ENCODE measurements at regions not wholly inside any gene's neighbourhood (a gene's known extent, or its start where the extent isn't known, plus 50 kb on each side); places are given as distances from the start of the nearest gene placed in this dataset.
A peak's percentile ranks its signal among the peaks of the same experiment; 100 is the strongest.

DNA sequence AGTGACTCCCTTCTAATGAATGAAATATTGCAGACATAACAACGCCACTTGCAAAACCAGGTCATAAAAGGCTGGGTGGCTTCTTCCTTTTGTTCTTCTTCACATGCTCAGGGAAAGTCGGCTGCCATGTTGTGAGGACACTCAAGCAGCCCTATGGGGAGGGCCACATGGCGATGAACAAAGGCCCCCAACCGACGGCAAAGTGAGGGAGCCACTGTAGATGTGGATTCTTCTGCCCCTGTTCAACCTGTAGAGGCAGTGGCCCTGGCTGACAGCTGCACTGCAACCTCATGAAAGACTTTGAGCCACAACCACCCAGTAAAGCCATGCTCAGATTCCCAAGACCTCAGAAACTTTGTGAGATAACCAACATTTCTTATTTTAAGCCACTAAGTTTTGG lies 203.5 kb upstream of the TNRC6C start:
- no peak overlapping the region for H3K4me2 ChIP-seq (ENCODE audit: low read length)
- no peak overlapping the region for H3K9ac ChIP-seq (ENCODE audit: low read depth, low read length)
- H3K9me3 ChIP-seq (replicated peaks; ENCODE audit: low read length): no peaks in the 10 kb centered on the region
- no peaks in the 10 kb centered on the region for H3K36me3 ChIP-seq (ENCODE audit: insufficient read depth, low read length)
- H3K27me3 ChIP-seq (ENCODE audit: control insufficient read depth, insufficient read depth, low read length): peaks cover 21% of the 10 kb centered on the region
- H3K4me3 ChIP-seq (ENCODE audit: low read length): no peak overlapping the region
- H3K4me1 ChIP-seq (ENCODE audit: control insufficient read depth, insufficient read depth, low read length): no peaks in the 10 kb centered on the region

DNA sequence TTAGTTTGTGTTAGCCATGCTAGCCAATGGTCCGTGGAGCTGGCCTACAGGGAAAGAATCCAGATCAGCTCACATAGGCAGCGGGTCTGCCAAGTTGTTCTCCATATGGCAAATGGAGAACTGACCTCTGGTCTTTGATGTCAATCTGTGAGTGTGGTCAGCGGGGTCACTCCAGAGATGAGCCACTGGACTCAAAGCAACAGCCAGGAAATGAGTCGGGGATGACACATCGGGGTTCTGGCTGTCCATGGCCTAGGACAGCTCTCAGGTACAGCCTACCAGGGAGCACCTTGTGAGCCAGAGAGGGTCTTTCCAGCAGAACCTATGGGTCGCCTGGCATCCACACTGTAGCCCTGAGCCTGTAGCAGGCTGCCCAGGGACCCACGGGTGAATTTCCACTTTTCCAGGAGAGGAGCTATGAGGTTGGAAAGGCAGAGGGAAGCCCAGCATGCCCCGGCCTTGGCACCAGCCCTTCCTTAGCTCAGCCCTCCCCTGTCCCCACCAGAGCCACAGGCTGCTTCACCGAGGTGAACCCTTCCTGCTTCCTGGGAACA lies 203.0 kb upstream of the TNRC6C start:
- Histone ChIP-seq H3K27me3 (ENCODE audit: control insufficient read depth, insufficient read depth, low read length) (peaks cover 16% of the 10 kb centered on the region), H3K36me3 (ENCODE audit: insufficient read depth, low read length) (no peaks in the 10 kb centered on the region), H3K9ac (ENCODE audit: low read depth, low read length) (no peak overlapping the region), H3K4me1 (ENCODE audit: control insufficient read depth, insufficient read depth, low read length) (no peaks in the 10 kb centered on the region), H3K4me3 (ENCODE audit: low read length) (no peak overlapping the region), H3K4me2 (ENCODE audit: low read length) (no peak overlapping the region), H3K9me3 (replicated peaks; ENCODE audit: low read length) (no peaks in the 10 kb centered on the region)

DNA sequence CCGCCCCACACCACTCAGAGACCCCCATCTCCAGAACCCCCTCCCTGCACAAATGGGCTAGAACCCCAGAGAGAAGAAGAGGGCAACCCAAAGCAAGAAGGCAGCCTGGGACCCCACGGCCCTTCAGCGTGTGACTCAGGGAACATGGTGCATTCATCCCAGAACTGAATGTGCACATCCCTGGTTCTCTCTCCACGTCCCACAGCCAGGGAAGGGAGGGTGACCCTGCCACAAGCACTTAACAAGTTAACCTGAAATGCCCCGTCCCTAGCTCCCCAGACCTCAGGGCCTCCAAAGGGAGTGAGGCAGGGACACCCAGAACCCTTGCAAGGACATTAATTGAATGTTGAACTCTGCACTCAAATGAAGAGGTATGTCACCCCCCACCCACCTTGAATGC lies 202.5 kb upstream of the TNRC6C start:
- no peak overlapping the region for H3K4me2 ChIP-seq (ENCODE audit: low read length)
- H3K27me3 ChIP-seq (ENCODE audit: control insufficient read depth, insufficient read depth, low read length): peaks cover 11% of the 10 kb centered on the region
- no peak overlapping the region for H3K4me3 ChIP-seq (ENCODE audit: low read length)
- no peaks in the 10 kb centered on the region for H3K36me3 ChIP-seq (ENCODE audit: insufficient read depth, low read length)
- H3K4me1 ChIP-seq (ENCODE audit: control insufficient read depth, insufficient read depth, low read length): no peaks in the 10 kb centered on the region
- no peak overlapping the region for H3K9ac ChIP-seq (ENCODE audit: low read depth, low read length)
- no peaks in the 10 kb centered on the region for H3K9me3 ChIP-seq (replicated peaks; ENCODE audit: low read length)

DNA sequence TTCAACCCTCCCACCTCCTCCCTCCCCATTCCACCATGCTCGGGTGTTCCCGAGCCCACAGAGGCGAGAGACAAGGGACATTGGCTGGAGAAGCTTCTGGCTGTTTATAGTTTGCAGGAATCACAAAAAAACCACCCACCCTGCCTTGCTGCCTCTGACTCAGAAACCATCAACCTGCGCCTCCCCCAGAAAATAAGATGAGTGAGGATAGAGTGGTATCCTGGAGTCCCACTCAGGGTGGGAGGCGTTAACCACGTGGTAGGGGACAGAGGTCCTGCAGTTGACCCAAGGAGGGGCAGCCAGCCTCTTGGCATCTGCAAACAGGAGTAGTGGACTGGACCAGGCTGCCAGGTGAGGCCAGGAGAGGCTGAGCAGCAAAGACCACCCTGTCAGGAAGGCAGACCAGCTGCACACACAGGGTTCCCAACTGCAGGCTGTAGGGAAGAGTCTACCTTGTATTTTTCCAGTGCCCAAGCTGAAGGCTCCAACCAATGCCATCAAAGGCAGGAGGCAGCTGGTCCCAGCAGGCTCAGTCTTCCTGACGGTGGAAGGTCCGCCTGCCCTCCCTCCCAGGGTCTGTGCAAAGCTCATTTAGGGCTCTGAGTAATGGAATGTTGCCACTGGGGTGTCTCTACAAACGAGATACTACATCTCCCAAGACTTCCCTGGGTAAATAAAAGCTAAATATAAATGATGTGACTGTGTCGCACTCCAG lies 201.5 kb upstream of the TNRC6C start:
- Histone ChIP-seq H3K27me3 (ENCODE audit: control insufficient read depth, insufficient read depth, low read length) (peaks cover 10% of the 10 kb centered on the region), H3K9me3 (replicated peaks; ENCODE audit: low read length) (no peaks in the 10 kb centered on the region)

DNA sequence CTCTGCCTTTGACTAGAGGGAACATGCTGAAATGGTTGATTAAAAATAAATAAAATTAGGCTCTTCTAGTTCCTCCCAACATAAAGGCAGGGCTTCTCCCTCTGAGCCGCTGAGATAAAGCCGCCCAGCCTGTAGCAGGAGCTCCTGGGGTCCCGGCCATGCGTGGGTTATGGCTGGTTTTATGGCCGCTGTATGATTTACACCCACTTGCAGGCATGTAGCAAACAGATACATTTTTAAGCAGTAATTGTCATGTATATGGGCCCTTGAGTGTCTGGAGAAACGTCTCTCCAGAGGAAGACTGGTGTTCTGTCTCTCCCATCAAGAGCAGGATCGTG lies 201.0 kb upstream of the TNRC6C start:
- Histone ChIP-seq H3K9me3 (replicated peaks; ENCODE audit: low read length) (no peaks in the 10 kb centered on the region), H3K4me2 (ENCODE audit: low read length) (no peak overlapping the region), H3K9ac (ENCODE audit: low read depth, low read length) (no peak overlapping the region), H3K36me3 (ENCODE audit: insufficient read depth, low read length) (no peaks in the 10 kb centered on the region), H3K27me3 (ENCODE audit: control insufficient read depth, insufficient read depth, low read length) (peaks cover 9% of the 10 kb centered on the region), H3K4me1 (ENCODE audit: control insufficient read depth, insufficient read depth, low read length) (no peaks in the 10 kb centered on the region), H3K4me3 (ENCODE audit: low read length) (no peak overlapping the region)

More for the DNA sequence above, 201.5 kb upstream of the TNRC6C start:
- H3K4me3 ChIP-seq (ENCODE audit: low read length): no peak overlapping the region
- no peaks in the 10 kb centered on the region for H3K4me1 ChIP-seq (ENCODE audit: control insufficient read depth, insufficient read depth, low read length)
- no peak overlapping the region for H3K9ac ChIP-seq (ENCODE audit: low read depth, low read length)
- no peaks in the 10 kb centered on the region for H3K36me3 ChIP-seq (ENCODE audit: insufficient read depth, low read length)
- H3K4me2 ChIP-seq (ENCODE audit: low read length): no peak overlapping the region

DNA sequence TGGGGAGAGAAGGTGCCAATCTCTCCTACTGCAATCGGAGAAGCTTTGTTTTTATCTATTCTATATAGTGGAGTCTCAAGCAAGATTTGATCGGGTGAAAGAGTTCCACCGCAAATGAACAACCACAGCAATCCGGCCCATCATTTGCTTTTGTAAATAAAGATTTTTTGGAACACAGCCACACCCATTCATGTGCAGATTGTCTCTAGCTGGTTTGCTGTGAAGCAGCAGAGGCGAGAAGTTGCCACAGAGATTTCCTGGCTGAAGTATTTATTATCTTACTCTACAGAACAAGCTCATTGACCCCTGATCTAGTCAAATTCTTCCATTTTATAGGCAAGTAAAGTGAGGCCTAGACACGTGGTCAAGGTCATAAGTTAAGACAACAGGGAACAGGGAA lies 195.5 kb upstream of the TNRC6C start:
- Histone ChIP-seq H3K4me2 (ENCODE audit: low read length) (no peak overlapping the region), H3K27me3 (ENCODE audit: control insufficient read depth, insufficient read depth, low read length) (peaks cover 42% of the 10 kb centered on the region), H3K9me3 (replicated peaks; ENCODE audit: low read length) (no peaks in the 10 kb centered on the region), H3K9ac (ENCODE audit: low read depth, low read length) (no peak overlapping the region), H3K36me3 (ENCODE audit: insufficient read depth, low read length) (no peaks in the 10 kb centered on the region), H3K4me3 (ENCODE audit: low read length) (no peak overlapping the region), H3K4me1 (ENCODE audit: control insufficient read depth, insufficient read depth, low read length) (no peaks in the 10 kb centered on the region)

DNA sequence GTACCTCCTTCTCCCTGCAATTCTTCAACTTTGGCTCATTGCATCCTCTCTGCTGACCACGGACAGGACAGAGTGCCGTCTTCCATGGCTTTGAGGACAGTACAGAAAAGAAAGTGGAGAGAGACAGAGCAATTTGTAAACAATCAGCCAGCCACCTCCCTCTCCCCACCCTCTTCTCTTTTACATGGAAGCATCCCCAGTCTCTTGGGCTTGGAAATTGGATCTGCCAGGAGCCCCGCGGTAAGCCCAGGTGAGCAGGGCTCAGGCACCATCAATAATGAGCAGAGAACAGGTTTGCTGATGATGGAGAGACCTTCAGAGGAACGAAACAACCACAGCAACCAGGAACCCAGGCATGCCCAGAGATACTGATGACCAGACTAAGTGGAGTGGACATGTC lies 194.9 kb upstream of the TNRC6C start:
- Histone ChIP-seq H3K4me2 (ENCODE audit: low read length) (no peak overlapping the region), H3K4me3 (ENCODE audit: low read length) (no peak overlapping the region), H3K27me3 (ENCODE audit: control insufficient read depth, insufficient read depth, low read length) (peaks cover 48% of the 10 kb centered on the region), H3K9ac (ENCODE audit: low read depth, low read length) (no peak overlapping the region), H3K36me3 (ENCODE audit: insufficient read depth, low read length) (no peaks in the 10 kb centered on the region), H3K4me1 (ENCODE audit: control insufficient read depth, insufficient read depth, low read length) (no peaks in the 10 kb centered on the region), H3K9me3 (replicated peaks; ENCODE audit: low read length) (no peaks in the 10 kb centered on the region)

DNA sequence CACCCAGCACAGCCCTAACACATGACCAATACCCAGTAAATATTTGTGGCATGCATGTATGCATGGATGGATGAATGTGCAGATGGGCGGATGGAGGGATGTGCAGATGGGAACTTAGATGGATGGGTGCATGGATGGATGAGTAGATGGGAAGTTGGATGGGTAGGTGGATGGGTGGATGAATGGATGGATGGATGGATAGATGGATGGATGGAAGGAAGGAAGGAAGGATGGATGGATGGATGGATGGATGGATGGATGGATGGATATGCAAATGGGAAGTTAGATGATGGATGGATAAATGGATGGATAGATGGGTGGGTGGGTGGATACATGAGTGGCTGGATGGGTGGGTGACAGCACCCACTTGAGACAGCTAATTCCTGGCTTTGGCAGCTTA lies 193.2 kb upstream of the TNRC6C start:
- H3K4me2 ChIP-seq (ENCODE audit: low read length): no peak overlapping the region
- no peak overlapping the region for H3K9ac ChIP-seq (ENCODE audit: low read depth, low read length)
- no peaks in the 10 kb centered on the region for H3K36me3 ChIP-seq (ENCODE audit: insufficient read depth, low read length)
- peaks cover 64% of the 10 kb centered on the region for H3K27me3 ChIP-seq (ENCODE audit: control insufficient read depth, insufficient read depth, low read length)
- no peak overlapping the region for H3K4me3 ChIP-seq (ENCODE audit: low read length)
- no peaks in the 10 kb centered on the region for H3K4me1 ChIP-seq (ENCODE audit: control insufficient read depth, insufficient read depth, low read length)
- no peaks in the 10 kb centered on the region for H3K9me3 ChIP-seq (replicated peaks; ENCODE audit: low read length)

DNA sequence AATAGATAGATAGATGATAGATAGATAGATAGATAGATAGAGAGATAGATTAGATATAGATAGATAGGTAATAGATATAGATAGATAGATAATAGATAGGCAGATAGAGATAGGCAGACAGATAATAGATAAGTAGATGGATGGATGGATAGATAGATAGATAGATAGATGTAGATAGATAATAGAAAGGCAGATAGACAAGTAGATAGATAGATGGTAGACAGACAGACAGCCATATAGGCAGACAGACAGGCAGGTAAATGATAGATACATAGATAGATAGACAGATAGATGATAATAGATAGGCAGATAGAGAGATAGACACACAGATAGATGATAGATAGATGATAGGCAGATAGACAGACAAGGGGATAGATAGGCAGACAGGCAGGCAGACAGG lies 191.4 kb upstream of the TNRC6C start:
- H3K9ac ChIP-seq (ENCODE audit: low read depth, low read length): no peak overlapping the region
- no peak overlapping the region for H3K4me2 ChIP-seq (ENCODE audit: low read length)
- no peak overlapping the region for H3K4me3 ChIP-seq (ENCODE audit: low read length)
- H3K27me3 ChIP-seq (ENCODE audit: control insufficient read depth, insufficient read depth, low read length): peaks cover 67% of the 10 kb centered on the region
- H3K4me1 ChIP-seq (ENCODE audit: control insufficient read depth, insufficient read depth, low read length): no peaks in the 10 kb centered on the region
- no peaks in the 10 kb centered on the region for H3K9me3 ChIP-seq (replicated peaks; ENCODE audit: low read length)
- H3K36me3 ChIP-seq (ENCODE audit: insufficient read depth, low read length): no peaks in the 10 kb centered on the region

DNA sequence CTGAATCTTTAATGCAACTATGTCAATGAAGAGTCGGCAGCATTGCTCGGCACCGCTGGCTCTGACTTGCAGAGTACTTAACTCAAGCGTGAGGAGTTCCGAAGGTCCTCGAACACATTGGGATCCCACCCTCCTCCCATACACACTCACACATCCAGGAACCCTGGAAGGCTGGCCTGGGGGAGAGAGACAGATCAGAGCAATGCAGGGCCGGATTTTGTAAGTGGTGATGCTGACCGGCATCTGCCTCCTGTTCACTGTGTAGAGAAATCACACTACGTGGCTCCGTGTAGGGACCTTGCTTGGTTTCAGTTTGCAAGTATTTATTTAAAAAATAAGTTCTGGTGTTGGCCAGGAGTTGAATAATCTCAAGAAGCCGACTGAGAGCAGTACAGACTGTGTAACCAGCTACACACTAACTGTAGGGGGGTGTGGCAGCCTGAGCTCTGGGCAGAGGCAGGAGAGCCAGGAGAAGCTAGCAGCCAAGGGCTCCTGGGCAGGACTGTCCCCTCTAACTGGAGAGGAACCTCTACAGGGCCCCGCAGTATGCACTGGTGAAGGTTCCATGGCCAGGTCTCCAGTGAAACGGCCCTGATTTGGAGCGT lies 190.2 kb upstream of the TNRC6C start:
- Histone ChIP-seq H3K4me3 (ENCODE audit: low read length) (no peak overlapping the region), H3K4me1 (ENCODE audit: control insufficient read depth, insufficient read depth, low read length) (no peaks in the 10 kb centered on the region), H3K4me2 (ENCODE audit: low read length) (peak overlapping the region; percentile 11), H3K36me3 (ENCODE audit: insufficient read depth, low read length) (no peaks in the 10 kb centered on the region), H3K9ac (ENCODE audit: low read depth, low read length) (no peak overlapping the region), H3K9me3 (replicated peaks; ENCODE audit: low read length) (no peaks in the 10 kb centered on the region), H3K27me3 (ENCODE audit: control insufficient read depth, insufficient read depth, low read length) (peaks cover 71% of the 10 kb centered on the region)

DNA sequence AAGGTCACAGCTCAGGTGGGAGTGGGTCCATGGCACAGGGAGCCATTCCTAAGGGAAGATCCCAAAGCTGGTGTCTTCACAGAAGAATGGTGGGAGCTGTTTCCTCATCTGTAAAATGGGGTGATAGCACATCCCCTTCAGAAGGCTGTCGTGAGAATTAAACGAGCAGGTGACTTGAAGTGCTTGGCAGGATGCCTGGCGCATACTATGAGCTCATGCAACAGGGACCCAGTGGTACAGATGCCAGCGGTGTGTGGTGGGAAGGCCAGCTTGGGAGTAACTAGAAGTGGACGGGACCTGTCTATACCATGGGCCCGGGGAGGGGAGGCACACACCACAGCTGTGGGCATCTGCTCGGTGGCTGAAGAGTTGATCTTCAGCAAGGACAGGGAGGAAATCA lies 189.3 kb upstream of the TNRC6C start:
- Histone ChIP-seq H3K9ac (ENCODE audit: low read depth, low read length) (no peak overlapping the region), H3K27me3 (ENCODE audit: control insufficient read depth, insufficient read depth, low read length) (peaks cover 72% of the 10 kb centered on the region), H3K36me3 (ENCODE audit: insufficient read depth, low read length) (no peaks in the 10 kb centered on the region), H3K9me3 (replicated peaks; ENCODE audit: low read length) (no peaks in the 10 kb centered on the region), H3K4me2 (ENCODE audit: low read length) (no peak overlapping the region), H3K4me3 (ENCODE audit: low read length) (no peak overlapping the region), H3K4me1 (ENCODE audit: control insufficient read depth, insufficient read depth, low read length) (no peaks in the 10 kb centered on the region)

DNA sequence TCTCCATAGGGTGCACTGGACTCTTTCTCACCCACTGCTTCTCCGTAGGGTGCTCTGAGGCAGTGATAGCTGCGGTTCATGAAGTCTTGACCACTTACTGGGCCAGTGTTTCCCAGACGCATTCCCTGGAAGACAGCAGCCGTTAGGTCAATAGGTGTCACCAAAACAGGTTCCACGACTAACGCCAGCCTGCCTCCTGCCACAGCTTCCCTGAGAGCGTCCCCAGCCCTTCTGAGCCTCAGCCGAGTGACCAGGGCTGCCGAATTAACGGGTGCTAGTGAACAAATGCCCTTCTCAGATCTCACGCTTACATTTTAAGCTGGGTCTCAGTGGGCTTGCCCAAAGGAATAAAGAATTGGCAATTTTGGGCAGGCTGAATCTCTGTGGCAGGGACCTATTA lies 188.7 kb upstream of the TNRC6C start:
- Histone ChIP-seq H3K4me3 (ENCODE audit: low read length) (no peak overlapping the region), H3K4me2 (ENCODE audit: low read length) (no peak overlapping the region), H3K9ac (ENCODE audit: low read depth, low read length) (no peak overlapping the region), H3K27me3 (ENCODE audit: control insufficient read depth, insufficient read depth, low read length) (peaks cover 70% of the 10 kb centered on the region), H3K4me1 (ENCODE audit: control insufficient read depth, insufficient read depth, low read length) (no peaks in the 10 kb centered on the region), H3K36me3 (ENCODE audit: insufficient read depth, low read length) (no peaks in the 10 kb centered on the region), H3K9me3 (replicated peaks; ENCODE audit: low read length) (no peaks in the 10 kb centered on the region)
